HEK293 (cell line): ENCODE measurements at regions not wholly inside any gene's neighbourhood (a gene's known extent, or its start where the extent isn't known, plus 50 kb on each side); places are given as distances from the start of the nearest gene placed in this dataset.

Experiments
- CTCF ChIA-PET: fragments of 350-600 bp; formaldehyde crosslinking; extraction: SDS; loops from one replicate; lab custom pipeline; 2021; ENCODE audit warnings: antibody characterized with exemption; lab: Yijun Ruan, JAX
- POLR2A ChIA-PET: fragments of 300-600 bp; formaldehyde crosslinking; extraction: SDS; loops from one replicate; lab custom pipeline; 2020; ENCODE audit warnings: antibody characterized with exemption, inconsistent platforms; lab: Yijun Ruan, JAX
- H3K27ac ChIP-seq: fragments of 200-500 bp; sonication (Bioruptor generic); 2 replicates; pipeline ENCODE4 v1.5.1; 2014; ENCODE audit warnings: low read depth, low read length, control low read depth, inconsistent platforms; ENCODE audit errors: extremely low read depth
- H3K36me3 ChIP-seq, 2 experiments: fragments of 200-500 bp in 1 of 2; sonication (Bioruptor generic) in 1 of 2; 1 replicate in 1 of 2; 2 replicates in 1 of 2; pipeline ENCODE4 v1.5.1; 2014 to 2017; ENCODE audit warnings: inconsistent platforms in 2 of 2, low read length in 2 of 2; ENCODE audit not compliant: control insufficient read depth in 2 of 2, insufficient read depth in 1 of 2
- H3K4me1 ChIP-seq: fragments of 200-500 bp; sonication (Bioruptor generic); 2 replicates; pipeline ENCODE4 v1.5.1; 2014; ENCODE audit warnings: mild to moderate bottlenecking, low read length, inconsistent platforms; ENCODE audit not compliant: control insufficient read depth, insufficient read depth
- H3K4me3 ChIP-seq: 2 replicates; pipeline ENCODE4 v1.5.1; 2011; ENCODE audit warnings: low read depth, mild to moderate bottlenecking, control low read depth, low read length, moderate library complexity
- H3K9me3 ChIP-seq: fragments of 200-500 bp; sonication (Bioruptor generic); 2 replicates; pipeline ENCODE4 v1.5.1; 2014; ENCODE audit warnings: low read depth, low read length, inconsistent platforms; ENCODE audit not compliant: control insufficient read depth, insufficient read depth
- BCL11A ChIP-seq: fragments of 450-650 bp; formaldehyde crosslinking; IDR thresholded peaks from 2 replicates; pipeline ENCODE4 v1.5.1; 2016; ENCODE audit warnings: low read depth, missing biosample characterization, missing genetic modification characterization
- EGR2 ChIP-seq: fragments of 450-650 bp; formaldehyde crosslinking; IDR thresholded peaks from 2 replicates; pipeline ENCODE4 v1.5.1; 2016; ENCODE audit warnings: low read depth, missing biosample characterization, missing genetic modification characterization
- HOXD13 ChIP-seq: sonication (generic); formaldehyde crosslinking; IDR thresholded peaks from 2 replicates; pipeline ENCODE4 v1.8.0; 2022; ENCODE audit warnings: missing genetic modification reagents, borderline replicate concordance
- OSR2 ChIP-seq: fragments of 450-650 bp; formaldehyde crosslinking; IDR thresholded peaks from 2 replicates; pipeline ENCODE4 v1.5.1; 2016; ENCODE audit warnings: missing biosample characterization, missing genetic modification characterization
- PRDM1 ChIP-seq: fragments of 450-650 bp; formaldehyde crosslinking; IDR thresholded peaks from 2 replicates; pipeline ENCODE4; 2016; ENCODE audit warnings: missing biosample characterization, missing genetic modification characterization
- RBAK ChIP-seq: fragments of 450-650 bp; formaldehyde crosslinking; IDR thresholded peaks from 2 replicates; pipeline ENCODE4 v1.5.1; 2016; ENCODE audit warnings: missing biosample characterization, missing genetic modification characterization
- SP2 ChIP-seq: fragments of 450-650 bp; formaldehyde crosslinking; IDR thresholded peaks from 2 replicates; pipeline ENCODE4 v1.5.1; 2016; ENCODE audit warnings: missing biosample characterization, missing genetic modification characterization
- ZFP37 ChIP-seq: fragments of 450-650 bp; formaldehyde crosslinking; IDR thresholded peaks from 2 replicates; pipeline ENCODE4 v1.5.1; 2016; ENCODE audit warnings: missing biosample characterization, missing genetic modification characterization
- ZIC2 ChIP-seq: fragments of 450-650 bp; formaldehyde crosslinking; IDR thresholded peaks from 2 replicates; pipeline ENCODE4 v1.5.1; 2016; ENCODE audit warnings: missing biosample characterization, missing genetic modification characterization
- ZNF138 ChIP-seq: fragments of 450-650 bp; formaldehyde crosslinking; IDR thresholded peaks from 2 replicates; pipeline ENCODE4 v1.5.1; 2016; ENCODE audit warnings: missing biosample characterization, missing genetic modification characterization, borderline replicate concordance
- ZNF2 ChIP-seq: fragments of 450-650 bp; formaldehyde crosslinking; IDR thresholded peaks from 2 replicates; pipeline ENCODE4 v1.5.1; 2016; ENCODE audit warnings: missing biosample characterization, missing genetic modification characterization
- ZNF274 ChIP-seq, 2 experiments: fragments of 200-500 bp in 1 of 2; fragments of 450-650 bp in 1 of 2; sonication (Bioruptor generic) in 1 of 2; formaldehyde crosslinking in 1 of 2; IDR thresholded peaks; 2 replicates each; pipeline versions ENCODE4 v1.5.1 to v1.6.1; 2014 to 2016; ENCODE audit warnings: borderline replicate concordance in 1 of 2, inconsistent platforms in 1 of 2, low read length in 1 of 2, missing biosample characterization in 1 of 2, missing genetic modification characterization in 1 of 2
- ZNF404 ChIP-seq: fragments of 450-650 bp; formaldehyde crosslinking; IDR thresholded peaks from 2 replicates; pipeline ENCODE4 v1.5.1; 2017; ENCODE audit warnings: missing biosample characterization, missing genetic modification characterization
- ZNF501 ChIP-seq: fragments of 450-650 bp; formaldehyde crosslinking; IDR thresholded peaks from 2 replicates; pipeline ENCODE4 v1.5.1; 2016; ENCODE audit warnings: missing biosample characterization, missing genetic modification characterization
- ZNF571 ChIP-seq: fragments of 450-650 bp; formaldehyde crosslinking; IDR thresholded peaks from 2 replicates; pipeline ENCODE4 v1.5.0; 2017; ENCODE audit warnings: missing biosample characterization, missing genetic modification characterization
- ZNF629 ChIP-seq: fragments of 450-650 bp; formaldehyde crosslinking; IDR thresholded peaks from 2 replicates; pipeline ENCODE4 v1.5.1; 2017; ENCODE audit warnings: missing biosample characterization, missing genetic modification characterization
- ZNF660 ChIP-seq: fragments of 450-650 bp; IDR thresholded peaks from 2 replicates; pipeline ENCODE4 v1.5.1; 2018; ENCODE audit warnings: missing biosample characterization, mild to moderate bottlenecking, missing genetic modification characterization
- ZNF777 ChIP-seq: fragments of 450-650 bp; formaldehyde crosslinking; IDR thresholded peaks from 2 replicates; pipeline ENCODE4 v1.5.1; 2017; ENCODE audit warnings: missing biosample characterization, missing genetic modification characterization, borderline replicate concordance
- ZXDB ChIP-seq: fragments of 450-650 bp; formaldehyde crosslinking; IDR thresholded peaks from 2 replicates; pipeline ENCODE4 v1.5.1; 2016; ENCODE audit warnings: missing biosample characterization, missing genetic modification characterization
- TF ChIP-seq, protein P1 (sequence below): fragments of 450-650 bp; formaldehyde crosslinking; IDR thresholded peaks from 2 replicates; pipeline ENCODE4 v1.5.1; 2016; ENCODE audit warnings: missing biosample characterization, missing genetic modification characterization
- TF ChIP-seq, protein P2 (sequence below): fragments of 450-650 bp; formaldehyde crosslinking; IDR thresholded peaks from 2 replicates; pipeline ENCODE4 v1.5.0; 2017; ENCODE audit warnings: missing biosample characterization, missing genetic modification characterization, borderline replicate concordance
- TF ChIP-seq, protein P3 (sequence below): fragments of 450-650 bp; IDR thresholded peaks from 2 replicates; pipeline ENCODE4 v1.5.1; 2018; ENCODE audit warnings: missing biosample characterization, missing genetic modification characterization
- TF ChIP-seq, protein P4 (sequence below): fragments of 450-650 bp; formaldehyde crosslinking; IDR thresholded peaks from 2 replicates; pipeline ENCODE4 v1.5.1; 2016; ENCODE audit warnings: missing biosample characterization, missing genetic modification characterization
- TF ChIP-seq, protein P5 (sequence below): fragments of 450-650 bp; formaldehyde crosslinking; IDR thresholded peaks from 2 replicates; pipeline ENCODE4 v1.5.1; 2016; ENCODE audit warnings: missing biosample characterization, missing genetic modification characterization

DNA sequence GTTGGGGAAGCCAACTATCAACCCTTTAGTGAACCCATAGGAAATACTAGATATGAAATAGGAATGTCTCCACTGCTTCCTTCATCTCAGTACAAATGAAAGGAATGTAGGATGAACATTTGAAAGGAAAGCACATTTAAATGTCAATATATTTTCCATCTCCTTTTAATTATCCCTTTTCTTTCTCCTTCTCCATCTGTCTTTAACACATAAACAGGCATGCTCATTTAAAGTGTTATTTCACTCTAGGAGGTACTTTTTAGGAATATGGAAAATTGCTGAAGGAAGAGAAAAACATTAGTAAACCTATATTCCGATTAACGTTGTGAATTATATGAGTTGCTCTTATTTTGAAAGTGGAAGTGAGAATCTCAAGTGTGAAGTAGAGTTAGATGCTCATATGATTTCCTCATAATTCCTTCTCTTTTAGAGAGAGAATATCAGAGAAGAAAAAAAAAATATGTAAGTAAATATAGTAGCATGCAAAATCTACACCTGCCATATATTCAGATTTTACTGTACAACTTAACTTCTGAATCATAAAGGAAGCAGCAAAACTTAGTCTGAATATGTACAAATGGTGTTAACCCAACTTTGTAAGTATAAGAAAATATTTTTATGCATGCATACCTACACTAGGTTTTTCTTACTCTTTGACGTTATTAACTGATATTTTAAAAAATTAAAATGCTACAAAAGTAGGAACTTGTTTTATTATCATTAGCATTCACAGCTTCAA is 406.9 kb upstream of the B3GALT2 start (continued):
- TF ChIP-seq, protein P1, sequence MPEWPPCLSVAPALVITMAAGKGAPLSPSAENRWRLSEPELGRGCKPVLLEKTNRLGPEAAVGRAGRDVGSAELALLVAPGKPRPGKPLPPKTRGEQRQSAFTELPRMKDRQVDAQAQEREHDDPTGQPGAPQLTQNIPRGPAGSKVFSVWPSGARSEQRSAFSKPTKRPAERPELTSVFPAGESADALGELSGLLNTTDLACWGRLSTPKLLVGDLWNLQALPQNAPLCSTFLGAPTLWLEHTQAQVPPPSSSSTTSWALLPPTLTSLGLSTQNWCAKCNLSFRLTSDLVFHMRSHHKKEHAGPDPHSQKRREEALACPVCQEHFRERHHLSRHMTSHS (tag by site-specific recombination), result no peak
- TF ChIP-seq ZNF501 (tag by site-specific recombination), result no peak

DNA sequence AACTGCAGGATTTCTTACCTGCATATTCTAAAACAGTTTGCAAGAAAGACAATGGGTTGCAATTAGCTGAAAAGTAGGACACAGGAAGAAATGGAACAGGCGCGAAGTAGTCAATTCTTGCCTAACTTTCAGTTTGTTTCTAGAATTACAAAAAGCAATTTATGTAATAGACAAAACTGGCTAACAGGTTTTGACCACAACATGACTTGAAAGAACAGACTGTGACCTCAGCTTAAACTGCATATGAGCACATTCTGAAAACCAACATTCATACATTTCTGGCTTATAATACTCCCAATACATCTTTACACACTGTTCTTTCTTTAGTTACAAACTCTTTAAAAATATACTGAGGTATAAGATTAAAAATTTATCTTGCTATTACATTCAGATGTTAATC is 405.9 kb upstream of the B3GALT2 start:
- CTCF ChIA-PET, result no interaction called here
- no peak for TF ChIP-seq ZNF660
- TF ChIP-seq, protein P2, sequence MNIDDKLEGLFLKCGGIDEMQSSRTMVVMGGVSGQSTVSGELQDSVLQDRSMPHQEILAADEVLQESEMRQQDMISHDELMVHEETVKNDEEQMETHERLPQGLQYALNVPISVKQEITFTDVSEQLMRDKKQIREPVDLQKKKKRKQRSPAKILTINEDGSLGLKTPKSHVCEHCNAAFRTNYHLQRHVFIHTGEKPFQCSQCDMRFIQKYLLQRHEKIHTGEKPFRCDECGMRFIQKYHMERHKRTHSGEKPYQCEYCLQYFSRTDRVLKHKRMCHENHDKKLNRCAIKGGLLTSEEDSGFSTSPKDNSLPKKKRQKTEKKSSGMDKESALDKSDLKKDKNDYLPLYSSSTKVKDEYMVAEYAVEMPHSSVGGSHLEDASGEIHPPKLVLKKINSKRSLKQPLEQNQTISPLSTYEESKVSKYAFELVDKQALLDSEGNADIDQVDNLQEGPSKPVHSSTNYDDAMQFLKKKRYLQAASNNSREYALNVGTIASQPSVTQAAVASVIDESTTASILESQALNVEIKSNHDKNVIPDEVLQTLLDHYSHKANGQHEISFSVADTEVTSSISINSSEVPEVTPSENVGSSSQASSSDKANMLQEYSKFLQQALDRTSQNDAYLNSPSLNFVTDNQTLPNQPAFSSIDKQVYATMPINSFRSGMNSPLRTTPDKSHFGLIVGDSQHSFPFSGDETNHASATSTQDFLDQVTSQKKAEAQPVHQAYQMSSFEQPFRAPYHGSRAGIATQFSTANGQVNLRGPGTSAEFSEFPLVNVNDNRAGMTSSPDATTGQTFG, result no peak
- TF ChIP-seq ZNF629 (tag by site-specific recombination), result no peak
- TF ChIP-seq, protein P3, sequence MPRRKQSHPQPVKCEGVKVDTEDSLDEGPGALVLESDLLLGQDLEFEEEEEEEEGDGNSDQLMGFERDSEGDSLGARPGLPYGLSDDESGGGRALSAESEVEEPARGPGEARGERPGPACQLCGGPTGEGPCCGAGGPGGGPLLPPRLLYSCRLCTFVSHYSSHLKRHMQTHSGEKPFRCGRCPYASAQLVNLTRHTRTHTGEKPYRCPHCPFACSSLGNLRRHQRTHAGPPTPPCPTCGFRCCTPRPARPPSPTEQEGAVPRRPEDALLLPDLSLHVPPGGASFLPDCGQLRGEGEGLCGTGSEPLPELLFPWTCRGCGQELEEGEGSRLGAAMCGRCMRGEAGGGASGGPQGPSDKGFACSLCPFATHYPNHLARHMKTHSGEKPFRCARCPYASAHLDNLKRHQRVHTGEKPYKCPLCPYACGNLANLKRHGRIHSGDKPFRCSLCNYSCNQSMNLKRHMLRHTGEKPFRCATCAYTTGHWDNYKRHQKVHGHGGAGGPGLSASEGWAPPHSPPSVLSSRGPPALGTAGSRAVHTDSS (tag by site-specific recombination), result no peak
- no peak for TF ChIP-seq ZNF777 (tag by site-specific recombination)
- no peaks in the 10 kb centered on the region for H3K36me3 ChIP-seq
- no peak overlapping the region for H3K4me3 ChIP-seq
- POLR2A ChIA-PET, result no interaction called here
- H3K9me3 ChIP-seq, result no peaks in the 10 kb centered on the region
- H3K27ac ChIP-seq, result no peak overlapping the region
- H3K4me1 ChIP-seq, result no peaks in the 10 kb centered on the region

DNA sequence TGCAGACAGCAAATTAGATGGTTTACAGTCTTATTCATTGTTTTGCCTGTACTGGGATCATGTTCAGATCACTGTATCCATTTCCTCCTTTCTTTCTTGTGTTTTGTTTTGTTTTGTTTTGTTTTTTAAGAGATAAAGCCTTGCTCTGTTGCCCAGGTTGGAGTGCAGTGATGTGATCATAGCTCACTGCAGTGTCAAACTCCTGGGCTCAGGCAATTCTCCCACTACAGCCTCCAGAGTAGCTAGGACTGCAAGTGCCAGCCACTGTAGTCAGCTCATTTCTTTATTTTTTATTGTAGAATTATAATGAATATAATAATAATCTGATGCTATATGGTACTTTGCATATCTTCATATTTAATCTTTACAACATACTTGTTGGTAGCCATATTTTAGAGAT is 403.7 kb upstream of the B3GALT2 start:
- no peaks in the 10 kb centered on the region for H3K36me3 ChIP-seq
- ChIA-PET CTCF (no interaction called here), POLR2A (no interaction called here)
- no peak overlapping the region for H3K4me3 ChIP-seq
- H3K27ac ChIP-seq, result no peak overlapping the region
- TF ChIP-seq BCL11A (tag by site-specific recombination) (no peak), OSR2 (tag by site-specific recombination) (no peak), ZNF274 (IDR thresholded peaks at IDR 0.05; ENCODE audit: low read length) (no peak), ZNF274 (tag by site-specific recombination; IDR thresholded peaks at IDR 0.05; ENCODE audit: borderline replicate concordance) (no peak), ZIC2 (no peak), HOXD13 (no peak), RBAK (no peak), ZXDB (tag by site-specific recombination) (no peak), ZNF138 (tag by site-specific recombination) (no peak), ZNF404 (tag by site-specific recombination) (no peak), PRDM1 (tag by site-specific recombination) (no peak), SP2 (tag by site-specific recombination) (no peak), ZNF2 (no peak), ZNF571 (no peak), ZFP37 (tag by site-specific recombination) (no peak), EGR2 (tag by site-specific recombination) (no peak)
- TF ChIP-seq, protein P4, sequence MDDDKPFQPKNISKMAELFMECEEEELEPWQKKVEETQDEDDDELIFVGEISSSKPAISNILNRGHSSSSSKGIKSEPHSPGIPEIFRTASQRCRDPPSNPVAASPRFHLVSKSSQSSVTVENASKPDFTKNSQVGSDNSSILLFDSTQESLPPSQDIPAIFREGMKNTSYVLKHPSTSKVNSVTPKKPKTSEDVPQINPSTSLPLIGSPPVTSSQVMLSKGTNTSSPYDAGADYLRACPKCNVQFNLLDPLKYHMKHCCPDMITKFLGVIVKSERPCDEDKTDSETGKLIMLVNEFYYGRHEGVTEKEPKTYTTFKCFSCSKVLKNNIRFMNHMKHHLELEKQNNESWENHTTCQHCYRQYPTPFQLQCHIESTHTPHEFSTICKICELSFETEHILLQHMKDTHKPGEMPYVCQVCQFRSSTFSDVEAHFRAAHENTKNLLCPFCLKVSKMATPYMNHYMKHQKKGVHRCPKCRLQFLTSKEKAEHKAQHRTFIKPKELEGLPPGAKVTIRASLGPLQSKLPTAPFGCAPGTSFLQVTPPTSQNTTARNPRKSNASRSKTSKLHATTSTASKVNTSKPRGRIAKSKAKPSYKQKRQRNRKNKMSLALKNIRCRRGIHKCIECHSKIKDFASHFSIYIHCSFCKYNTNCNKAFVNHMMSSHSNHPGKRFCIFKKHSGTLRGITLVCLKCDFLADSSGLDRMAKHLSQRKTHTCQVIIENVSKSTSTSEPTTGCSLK, result no peak
- TF ChIP-seq, protein P5, sequence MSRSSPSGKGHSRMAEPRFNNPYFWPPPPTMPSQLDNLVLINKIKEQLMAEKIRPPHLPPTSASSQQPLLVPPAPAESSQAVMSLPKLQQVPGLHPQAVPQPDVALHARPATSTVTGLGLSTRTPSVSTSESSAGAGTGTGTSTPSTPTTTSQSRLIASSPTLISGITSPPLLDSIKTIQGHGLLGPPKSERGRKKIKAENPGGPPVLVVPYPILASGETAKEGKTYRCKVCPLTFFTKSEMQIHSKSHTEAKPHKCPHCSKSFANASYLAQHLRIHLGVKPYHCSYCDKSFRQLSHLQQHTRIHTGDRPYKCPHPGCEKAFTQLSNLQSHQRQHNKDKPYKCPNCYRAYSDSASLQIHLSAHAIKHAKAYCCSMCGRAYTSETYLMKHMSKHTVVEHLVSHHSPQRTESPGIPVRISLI (tag by site-specific recombination), result no peak
- H3K4me1 ChIP-seq, result no peaks in the 10 kb centered on the region
- no peaks in the 10 kb centered on the region for H3K9me3 ChIP-seq
